Colon (tissue), 2 donors: ENCODE measurements at regions not wholly inside any gene's neighbourhood (a gene's known extent, or its start where the extent isn't known, plus 50 kb on each side); places are given as distances from the start of the nearest gene placed in this dataset.
"Not testable (repeated sequence)": the region's sequence is repeated elsewhere in the genome, so short reads cannot be mapped to it uniquely, and the experiment has no call there.

Experiments
- FAIRE-seq: peaks from 2 replicates; lab custom pipeline; 2012; peaks lifted over from hg19 to GRCh38; lab: Jason Lieb, UNC
- donor health status: control.
- donor health status: control.

- no peak for FAIRE-seq
These were observed 319.6 kb downstream of the PTTG2 start for GRCh38 chr4:38279650-38280322.

- FAIRE-seq, result no peak
These were observed 320.1 kb downstream of the PTTG2 start for GRCh38 chr4:38280323-38280706.

GRCh38 chr4:38281371-38282071 lies 321.3 kb downstream of the PTTG2 start:
- no peak for FAIRE-seq

- FAIRE-seq, result no peak
These were observed 323.5 kb downstream of the PTTG2 start for GRCh38 chr4:38283724-38284123.

GRCh38 chr4:38284294-38285030 lies 324.3 kb downstream of the PTTG2 start:
- FAIRE-seq, result no peak

- no peak for FAIRE-seq
These were observed 327.1 kb downstream of the PTTG2 start for GRCh38 chr4:38287101-38287851.

- FAIRE-seq, result no peak
These were observed 329.4 kb downstream of the PTTG2 start for GRCh38 chr4:38289553-38289952.

GRCh38 chr4:38290366-38290765 lies 330.2 kb downstream of the PTTG2 start:
- no peak for FAIRE-seq

- FAIRE-seq, result no peak
These were observed 330.7 kb downstream of the PTTG2 start for GRCh38 chr4:38290914-38291313.

GRCh38 chr4:38292529-38292928 lies 332.3 kb downstream of the PTTG2 start:
- FAIRE-seq, result no peak

GRCh38 chr4:38294238-38294637 lies 334.0 kb downstream of the PTTG2 start:
- no peak for FAIRE-seq

- no peak for FAIRE-seq
These were observed 336.9 kb downstream of the PTTG2 start for GRCh38 chr4:38297061-38297460.

GRCh38 chr4:38298868-38299713 lies 338.9 kb downstream of the PTTG2 start:
- peak; percentile 45 for FAIRE-seq

GRCh38 chr4:38302910-38303309 lies 342.7 kb downstream of the PTTG2 start:
- FAIRE-seq, result no peak

- FAIRE-seq, result not testable (repeated sequence)
These were observed 344.3 kb downstream of the PTTG2 start for GRCh38 chr4:38304460-38304859.

GRCh38 chr4:38306482-38307071 lies 346.4 kb downstream of the PTTG2 start:
- FAIRE-seq, result no peak

GRCh38 chr4:38308728-38309311 lies 348.6 kb downstream of the PTTG2 start:
- no peak for FAIRE-seq

GRCh38 chr4:38309471-38309870 lies 349.3 kb downstream of the PTTG2 start:
- no peak for FAIRE-seq

- no peak for FAIRE-seq
These were observed 350.3 kb downstream of the PTTG2 start for GRCh38 chr4:38310446-38311043.

- FAIRE-seq, result no peak
These were observed 351.4 kb downstream of the PTTG2 start for GRCh38 chr4:38311495-38312126.
